C4-2B (cell line): ENCODE measurements at regions not wholly inside any gene's neighbourhood (a gene's known extent, or its start where the extent isn't known, plus 50 kb on each side); places are given as distances from the start of the nearest gene placed in this dataset.

ENCODE experiments used
- CTCF ChIP-seq: fragments of 450-650 bp; conservative IDR thresholded peaks from 2 replicates; pipeline ENCODE4 v1.5.1; 2017; ENCODE audit warnings: mild to moderate bottlenecking
- ZFX ChIP-seq: fragments of 450-650 bp; IDR thresholded peaks from 2 replicates; pipeline ENCODE4 v1.6.1; 2017

- no peak for TF ChIP-seq CTCF
- TF ChIP-seq ZFX = no peak
Measured at GRCh38 chr2:152260939-152261338, 74.0 kb upstream of the FMNL2 start.
